Panc1 (cell line): ENCODE measurements at regions not wholly inside any gene's neighbourhood (a gene's known extent, or its start where the extent isn't known, plus 50 kb on each side); places are given as distances from the start of the nearest gene placed in this dataset. TPM values are rescaled to one million over a fixed set of nuclear protein-coding genes. Genes with fewer than 3 reads are reported as not detected.

Experiments used
- microRNA-seq: library from miRNA; unstranded; fragments of <30 nt; microRNA quantifications from one replicate; pipeline ENCODE4 v1.1.0, GENCODE V29; 2020; ENCODE audit not compliant: unreplicated experiment

Small RNAs in the stretch of these regions (microRNA-seq; reads per million reads assigned to microRNA genes)
- not detected for gene MIR4447
